ENCODE measurements at regions not wholly inside any gene's neighbourhood (a gene's known extent, or its start where the extent isn't known, plus 50 kb on each side); places are given as distances from the start of the nearest gene placed in this dataset.
"Not testable (repeated sequence)": the region's sequence is repeated elsewhere in the genome, so short reads cannot be mapped to it uniquely, and the experiment has no call there.

GRCh38 chr1:55444667-55445066, 229.5 kb upstream of the USP24 start:
- no peak for TF ChIP-seq CTCF (IDR thresholded peaks at IDR 0.05)
- H3K27ac ChIP-seq, result peak overlapping the region; percentile 26 to 48
- H3K27me3 ChIP-seq, result no peaks in the 10 kb centered on the region
- H3K9me3 ChIP-seq, result no peaks in the 10 kb centered on the region
- H3K36me3 ChIP-seq, result no peaks in the 10 kb centered on the region
- H3K4me1 ChIP-seq, result peaks cover 0 to 12% of the 10 kb centered on the region in 2 donors
- DNase-seq (ENCODE audit: low spot score), result no peak
- no peak overlapping the region for H3K4me3 ChIP-seq

- peaks cover 0 to 12% of the 10 kb centered on the region in 2 donors for H3K4me1 ChIP-seq
- no peaks in the 10 kb centered on the region for H3K9me3 ChIP-seq
- H3K36me3 ChIP-seq, result no peaks in the 10 kb centered on the region
- H3K27ac ChIP-seq, result peak overlapping the region; percentile 55 to 60
- no peak overlapping the region for H3K4me3 ChIP-seq
- peak; percentile 98 for DNase-seq (ENCODE audit: low spot score)
- peak in 1 of 2 donors; percentile 9 for TF ChIP-seq CTCF (IDR thresholded peaks at IDR 0.05)
- no peaks in the 10 kb centered on the region for H3K27me3 ChIP-seq
Observed at GRCh38 chr1:55443175-55443915, 228.2 kb upstream of the USP24 start.

DNA sequence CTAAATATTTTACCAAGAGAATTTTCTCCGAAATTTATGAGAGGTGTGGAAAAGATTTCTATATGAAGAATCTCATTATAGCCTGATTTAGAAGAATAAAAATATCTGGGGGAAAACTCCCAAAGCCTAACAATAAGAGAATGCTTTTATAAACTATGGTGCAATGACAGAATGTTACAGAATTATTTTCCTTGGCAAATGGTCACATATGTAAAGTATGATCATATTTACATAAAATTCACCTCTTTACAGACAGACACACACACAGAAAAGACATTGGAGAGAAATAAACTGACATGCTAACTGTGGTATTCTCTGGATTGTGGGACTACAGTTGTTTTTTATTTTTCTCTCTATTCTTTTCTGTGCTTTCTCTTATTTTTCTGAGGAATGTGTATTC, 226.3 kb upstream of the USP24 start:
- Histone ChIP-seq H3K4me3 (no peak overlapping the region), H3K4me1 (peaks cover 0 to 12% of the 10 kb centered on the region in 2 donors), H3K27me3 (no peaks in the 10 kb centered on the region), H3K9me3 (no peaks in the 10 kb centered on the region), H3K27ac (no peak overlapping the region), H3K36me3 (no peaks in the 10 kb centered on the region)
- DNase-seq (ENCODE audit: low spot score), result no peak
- no peak for TF ChIP-seq CTCF (IDR thresholded peaks at IDR 0.05)

- Histone ChIP-seq H3K4me3 (no peak overlapping the region), H3K27me3 (no peaks in the 10 kb centered on the region), H3K36me3 (no peaks in the 10 kb centered on the region), H3K4me1 (no peaks in the 10 kb centered on the region), H3K9me3 (no peaks in the 10 kb centered on the region), H3K27ac (no peak overlapping the region)
- no peak for DNase-seq (ENCODE audit: low spot score)
- TF ChIP-seq CTCF (IDR thresholded peaks at IDR 0.05), result no peak
Observed at GRCh38 chr1:55437692-55438091, 222.5 kb upstream of the USP24 start.

- H3K27me3 ChIP-seq; H3K9me3 ChIP-seq; H3K4me1 ChIP-seq; H3K4me3 ChIP-seq; H3K27ac ChIP-seq; H3K36me3 ChIP-seq; DNase-seq (ENCODE audit: low spot score): not testable (repeated sequence)
Observed at GRCh38 chr1:55430720-55431119, 215.6 kb upstream of the USP24 start.

DNA sequence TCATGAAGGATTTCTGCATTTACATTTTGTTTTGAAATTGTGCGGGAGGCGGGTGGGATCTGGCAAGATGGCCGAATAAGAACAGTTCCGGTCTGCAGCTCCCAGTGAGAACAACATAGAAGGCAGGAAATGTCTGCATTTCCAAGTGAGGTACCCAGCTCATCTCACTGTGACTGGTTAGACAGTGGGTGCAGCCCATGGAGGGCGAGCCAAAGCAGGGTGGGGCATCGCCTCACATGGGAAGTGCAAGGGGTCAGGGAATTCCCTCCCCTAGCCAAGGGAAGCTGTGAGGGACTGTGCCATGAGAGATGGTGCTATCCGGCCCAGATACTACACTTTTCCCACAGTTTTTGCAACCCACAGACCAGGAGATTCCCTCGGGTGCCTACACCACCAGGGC, 215.0 kb upstream of the USP24 start:
- H3K36me3 ChIP-seq; H3K9me3 ChIP-seq; H3K27me3 ChIP-seq; DNase-seq (ENCODE audit: low spot score); H3K4me3 ChIP-seq; H3K4me1 ChIP-seq: not testable (repeated sequence)
- H3K27ac ChIP-seq, result peak overlapping the region in 1 of 2 donors; percentile 53
